Ishikawa (cell line): ENCODE measurements at regions not wholly inside any gene's neighbourhood (a gene's known extent, or its start where the extent isn't known, plus 50 kb on each side); places are given as distances from the start of the nearest gene placed in this dataset.

Source experiments
- EGR1 ChIP-seq: IDR thresholded peaks from 2 replicates; pipeline ENCODE4 v1.6.1; 2012
- EP300 ChIP-seq: IDR thresholded peaks from 2 replicates; pipeline ENCODE4 v1.6.1; 2012; ENCODE audit warnings: borderline replicate concordance
- NFIC ChIP-seq: IDR thresholded peaks from 2 replicates; pipeline ENCODE4 v1.6.1; 2012
- RAD21 ChIP-seq: IDR thresholded peaks from 2 replicates; pipeline ENCODE4 v1.6.1; 2012; ENCODE audit warnings: low read depth
- TAF1 ChIP-seq: IDR thresholded peaks from 2 replicates; pipeline ENCODE4 v1.6.1; 2012; ENCODE audit warnings: low read depth, mild to moderate bottlenecking
- YY1 ChIP-seq: IDR thresholded peaks from 2 replicates; pipeline ENCODE4 v1.6.1; 2012; ENCODE audit warnings: low read depth
- TF ChIP-seq, protein P1 (sequence below): IDR thresholded peaks from 2 replicates; pipeline ENCODE4 v1.6.1; 2012

DNA sequence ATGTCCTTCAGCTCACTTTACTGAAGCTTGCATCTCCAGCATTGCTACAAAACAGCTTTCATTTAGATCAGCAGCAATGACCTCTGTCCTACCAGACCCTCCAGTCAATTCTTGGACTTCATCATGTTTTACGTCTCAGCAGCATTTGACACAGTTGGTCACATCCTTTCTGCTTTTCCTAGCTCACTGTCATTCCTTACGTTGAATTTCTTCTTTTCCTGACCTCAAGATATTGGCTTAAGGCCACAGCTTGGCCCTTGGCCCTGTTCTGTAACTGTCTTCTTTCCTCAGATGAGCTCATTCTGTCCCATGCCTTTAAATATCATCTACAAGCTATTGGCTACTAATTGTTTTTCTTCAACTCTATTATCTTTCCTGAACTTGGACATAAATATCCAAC, 576.2 kb upstream of the KCNMB2 start:
- TF ChIP-seq YY1 (no peak), TAF1 (no peak), NFIC (no peak), EGR1 (no peak), EP300 (no peak), RAD21 (no peak)
- TF ChIP-seq, protein P1, sequence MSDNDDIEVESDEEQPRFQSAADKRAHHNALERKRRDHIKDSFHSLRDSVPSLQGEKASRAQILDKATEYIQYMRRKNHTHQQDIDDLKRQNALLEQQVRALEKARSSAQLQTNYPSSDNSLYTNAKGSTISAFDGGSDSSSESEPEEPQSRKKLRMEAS, result no peak
